TTC549 (cell line): ENCODE measurements at regions not wholly inside any gene's neighbourhood (a gene's known extent, or its start where the extent isn't known, plus 50 kb on each side); places are given as distances from the start of the nearest gene placed in this dataset.
"Not testable (repeated sequence)": the region's sequence is repeated elsewhere in the genome, so short reads cannot be mapped to it uniquely, and the experiment has no call there.

Experiments used
- FAIRE-seq: peaks from 2 replicates; lab custom pipeline; 2012; peaks lifted over from hg19 to GRCh38; lab: Jason Lieb, UNC

DNA sequence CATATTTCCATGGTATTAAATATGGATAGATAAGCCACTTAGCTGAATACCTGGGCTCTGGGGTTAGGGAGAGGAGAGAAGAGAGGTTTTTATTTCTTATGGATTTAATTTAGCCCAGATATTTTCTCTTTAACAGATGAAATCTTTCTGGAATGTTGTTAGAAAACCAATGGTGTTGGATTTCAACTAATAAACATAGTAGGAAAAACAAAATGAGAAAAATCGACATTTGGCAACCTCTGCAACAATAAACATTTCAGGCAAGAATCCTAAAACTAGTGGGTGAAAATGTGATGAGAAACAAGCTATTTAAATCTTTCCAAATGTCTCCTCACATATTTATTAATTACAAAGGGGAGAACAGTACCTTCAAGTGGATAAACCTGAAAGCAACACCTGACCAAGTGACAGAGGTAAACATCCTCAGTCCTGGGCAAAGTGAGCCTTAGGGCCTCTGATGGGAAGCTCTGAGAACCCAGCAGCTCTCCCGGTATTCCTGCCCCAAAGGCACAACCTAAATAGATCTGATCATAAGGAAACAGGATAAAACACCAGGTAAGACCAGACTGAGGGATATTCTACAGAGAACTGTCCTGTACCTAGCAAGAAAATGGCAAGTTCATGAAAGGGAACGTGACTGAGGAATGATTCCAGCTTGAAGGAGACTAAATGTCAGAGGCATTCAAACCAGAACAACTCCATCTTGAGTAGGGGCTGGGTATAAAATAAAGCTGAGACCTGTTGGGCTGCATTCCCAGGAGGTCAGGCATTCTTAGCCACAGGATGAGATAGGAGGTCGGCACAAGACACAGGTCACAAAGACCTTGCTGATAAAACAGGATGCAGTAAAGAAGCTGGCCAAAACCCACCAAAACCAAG is 163.7 kb downstream of the ESM1 start:
- FAIRE-seq = no peak

DNA sequence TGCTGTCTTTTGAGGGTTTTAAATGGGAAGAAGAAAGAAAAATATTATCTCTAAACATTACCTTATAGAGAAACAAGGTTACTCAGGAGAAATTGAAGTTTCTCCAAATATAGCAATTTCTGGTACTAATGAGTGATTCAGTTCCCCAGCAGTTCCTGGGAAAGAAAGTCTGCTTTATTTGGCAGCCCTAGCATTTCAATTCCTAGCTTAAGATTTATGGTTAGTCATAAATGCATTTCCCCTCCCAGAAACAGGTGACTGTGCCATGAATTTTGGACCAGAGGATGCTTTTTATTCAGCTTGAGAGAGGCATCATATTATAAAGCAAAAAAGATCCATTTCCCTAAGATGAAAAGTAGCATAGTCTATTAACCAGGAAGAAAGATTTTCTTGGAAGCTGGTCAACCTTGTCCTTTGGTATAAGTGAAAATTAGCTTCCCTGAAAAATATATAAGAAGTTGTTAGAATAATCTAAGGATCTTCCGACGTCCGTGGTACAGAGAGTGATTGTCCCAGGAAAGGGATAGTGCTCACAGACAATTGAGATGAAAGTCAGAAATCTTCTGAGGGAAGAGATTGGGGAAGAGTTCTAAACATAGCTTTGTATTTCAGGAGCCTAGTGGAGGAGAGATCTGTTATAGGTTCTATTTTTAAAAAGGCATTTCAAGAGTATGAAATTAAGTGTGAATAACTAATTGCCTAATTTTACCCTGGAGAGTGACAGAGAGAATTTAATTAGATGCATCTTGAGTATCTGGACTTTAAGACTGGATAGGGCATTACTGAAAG is 164.9 kb downstream of the ESM1 start:
- no peak for FAIRE-seq

DNA sequence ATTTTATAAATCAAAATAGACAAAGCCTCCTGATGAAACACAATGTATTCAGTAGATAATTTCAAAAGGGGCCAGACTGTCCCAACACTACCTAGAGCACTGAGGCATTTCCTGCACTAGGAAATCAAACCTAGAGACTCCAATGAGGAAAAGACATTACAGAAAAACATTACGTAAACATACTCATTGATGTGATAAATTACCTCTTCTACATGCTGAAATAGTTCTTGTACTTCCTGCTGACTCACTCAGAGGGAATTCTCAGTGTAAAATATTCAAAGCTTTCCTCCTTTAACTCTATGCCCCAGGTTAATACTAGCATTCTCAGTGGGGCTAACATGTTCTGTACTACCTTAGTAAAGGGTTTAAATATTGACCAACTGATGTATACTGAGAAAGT is 178.0 kb downstream of the ESM1 start:
- no peak for FAIRE-seq

DNA sequence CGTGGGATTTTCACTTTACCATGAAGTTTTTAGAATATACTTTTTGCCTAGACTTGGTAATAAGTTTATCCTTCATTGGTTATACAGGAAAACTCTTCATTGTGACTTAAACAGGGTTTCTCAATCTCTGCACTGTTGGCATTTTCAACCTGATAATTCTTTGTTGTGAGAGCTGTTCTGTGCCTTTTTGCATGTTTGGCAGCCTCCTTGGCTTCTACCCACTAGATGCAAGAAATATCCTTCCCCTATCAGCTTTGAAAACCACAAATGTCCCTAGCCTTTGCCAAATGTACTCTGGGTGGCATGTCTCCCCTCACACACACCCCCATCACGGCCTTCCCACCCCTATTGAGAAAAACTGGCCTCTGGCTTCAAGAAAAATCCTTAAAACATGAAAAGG is 180.9 kb downstream of the ESM1 start:
- FAIRE-seq = no peak

DNA sequence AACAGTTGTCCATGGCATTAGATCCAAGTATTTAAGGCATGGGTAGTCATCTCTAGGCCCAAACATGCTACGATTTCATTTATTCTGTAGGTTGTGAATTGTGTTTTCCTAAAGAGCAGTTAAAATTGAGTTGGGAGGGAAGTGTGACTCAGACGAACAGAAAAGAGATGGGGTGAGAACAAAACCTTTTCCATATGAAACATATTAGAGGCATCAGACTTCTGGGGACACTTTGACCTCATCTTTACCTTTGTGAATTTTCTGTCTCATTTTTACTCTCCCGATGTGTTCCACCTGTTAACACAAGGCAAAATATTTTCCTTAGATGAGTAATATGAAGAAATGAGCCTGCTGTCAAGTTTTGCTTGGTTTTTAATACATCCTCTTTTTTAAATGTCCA is 181.3 kb downstream of the ESM1 start:
- no peak for FAIRE-seq

DNA sequence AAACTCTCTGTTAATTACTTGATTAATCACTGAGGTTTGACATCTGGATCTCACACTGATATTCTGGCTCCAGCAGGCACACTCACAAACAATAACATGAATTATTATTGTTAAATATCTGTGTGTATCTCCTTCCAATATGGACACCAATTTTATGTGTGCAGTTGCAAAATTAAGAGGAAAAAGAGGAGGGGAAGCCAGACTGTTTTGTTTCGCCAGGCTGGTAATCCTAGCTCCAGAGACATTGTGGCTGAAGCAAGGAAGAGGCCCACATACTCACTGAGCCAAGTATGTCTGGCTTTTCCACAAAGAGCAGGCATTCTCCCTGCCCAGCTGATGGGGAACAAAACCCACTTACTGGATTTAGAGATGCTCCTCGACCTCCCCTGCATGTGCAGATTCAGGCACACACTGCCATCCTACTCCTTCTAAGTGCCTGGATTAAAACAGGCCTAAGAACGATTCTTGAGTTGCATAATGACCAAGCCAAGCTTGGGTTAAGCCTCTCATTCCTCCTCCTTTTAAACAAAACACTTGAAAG is 181.9 kb downstream of the ESM1 start:
- FAIRE-seq = no peak

DNA sequence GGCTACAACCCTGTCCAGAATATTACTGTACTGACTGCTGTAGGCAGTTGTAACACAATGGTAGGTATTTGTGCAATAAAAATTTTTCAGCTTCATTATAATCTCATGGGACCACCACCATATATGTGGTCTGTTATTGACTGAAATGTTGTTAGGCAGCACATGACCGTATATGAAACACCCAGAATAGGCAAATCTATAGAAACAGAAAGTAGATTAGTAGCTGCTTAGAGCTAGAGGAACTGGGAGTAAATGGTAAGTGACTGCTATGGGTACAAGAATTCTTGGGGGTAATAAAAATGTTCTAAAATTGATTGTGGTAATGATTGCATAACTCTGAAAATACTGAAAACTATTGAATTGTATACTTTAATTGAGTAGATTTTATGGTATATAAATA is 185.7 kb downstream of the ESM1 start:
- no peak for FAIRE-seq

DNA sequence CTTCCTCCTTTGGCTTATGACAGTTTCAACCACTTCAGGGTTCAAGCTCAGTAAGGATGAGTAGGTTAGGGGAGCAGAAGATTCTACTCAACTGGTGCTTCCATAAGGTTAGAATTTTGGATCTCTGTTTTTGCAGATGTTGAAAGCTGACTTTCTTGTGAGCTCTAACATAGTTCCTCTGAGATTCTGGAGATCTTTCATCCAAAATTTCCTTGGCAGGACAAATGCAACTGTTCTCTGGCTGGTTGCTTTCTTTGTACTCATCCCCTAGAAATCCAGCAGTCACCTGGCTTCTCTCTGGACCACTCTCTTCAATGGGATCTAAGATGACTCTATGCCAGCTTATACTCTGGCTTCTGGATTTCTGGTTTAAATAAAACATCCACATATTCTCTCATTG is 189.6 kb downstream of the ESM1 start:
- FAIRE-seq = no peak

DNA sequence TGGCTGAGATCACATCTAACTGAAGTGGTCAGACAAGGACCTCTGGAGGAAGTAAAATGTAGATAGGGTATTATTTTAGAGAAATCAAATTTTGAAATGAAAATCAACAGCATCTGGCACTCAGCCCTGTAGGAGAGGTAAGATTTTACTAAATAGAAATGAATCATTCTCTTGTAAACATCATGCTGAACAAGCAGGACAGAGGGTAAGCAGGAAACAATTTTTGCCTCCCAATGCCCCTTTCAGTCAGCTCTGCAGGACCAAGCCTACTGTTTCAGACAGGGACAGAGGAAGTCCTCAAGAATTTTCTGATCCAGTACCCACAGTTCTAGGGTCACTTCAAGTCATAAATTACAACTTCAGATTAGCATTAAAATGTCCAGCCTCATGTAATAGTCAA is 190.1 kb downstream of the ESM1 start:
- no peak for FAIRE-seq

DNA sequence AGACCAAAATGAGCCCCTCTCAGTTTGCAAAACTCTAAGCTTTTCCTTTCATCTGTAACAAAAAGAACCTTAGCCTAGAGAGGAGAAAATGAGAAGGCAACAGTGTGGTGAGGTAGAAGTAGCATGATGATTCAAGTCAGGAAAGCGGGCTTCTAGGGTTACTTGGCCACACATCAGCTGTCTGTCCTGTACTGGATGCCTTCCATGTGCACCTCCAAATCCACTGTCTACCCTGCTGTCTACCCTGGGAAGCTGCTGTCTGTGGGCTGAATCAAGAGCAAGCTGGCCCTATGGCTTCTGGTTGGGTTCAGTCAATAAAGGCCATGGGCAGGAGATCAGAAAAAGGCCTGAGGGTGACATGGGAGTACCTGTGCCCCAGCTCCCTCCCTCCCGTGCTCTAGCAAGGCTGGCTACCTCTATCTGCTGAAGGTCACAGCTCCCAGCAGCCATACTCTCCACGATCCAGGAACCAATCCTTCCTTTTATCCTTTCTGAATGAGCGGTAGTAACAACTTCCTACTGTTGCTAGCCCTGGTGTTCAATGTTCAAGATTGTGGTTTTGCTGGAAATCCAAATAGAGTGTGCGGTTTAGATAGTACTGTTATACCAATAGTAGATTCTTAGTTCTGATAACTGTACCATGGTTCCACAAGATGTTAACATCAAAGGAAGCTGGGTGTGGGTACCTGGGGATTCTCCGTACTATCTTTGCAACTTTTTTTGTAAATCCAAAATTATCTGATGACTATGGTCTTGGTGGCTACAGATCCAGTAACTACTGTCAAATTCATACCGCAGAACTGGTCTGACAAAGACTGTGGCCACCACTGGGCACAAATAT is 191.0 kb downstream of the ESM1 start:
- FAIRE-seq = no peak

DNA sequence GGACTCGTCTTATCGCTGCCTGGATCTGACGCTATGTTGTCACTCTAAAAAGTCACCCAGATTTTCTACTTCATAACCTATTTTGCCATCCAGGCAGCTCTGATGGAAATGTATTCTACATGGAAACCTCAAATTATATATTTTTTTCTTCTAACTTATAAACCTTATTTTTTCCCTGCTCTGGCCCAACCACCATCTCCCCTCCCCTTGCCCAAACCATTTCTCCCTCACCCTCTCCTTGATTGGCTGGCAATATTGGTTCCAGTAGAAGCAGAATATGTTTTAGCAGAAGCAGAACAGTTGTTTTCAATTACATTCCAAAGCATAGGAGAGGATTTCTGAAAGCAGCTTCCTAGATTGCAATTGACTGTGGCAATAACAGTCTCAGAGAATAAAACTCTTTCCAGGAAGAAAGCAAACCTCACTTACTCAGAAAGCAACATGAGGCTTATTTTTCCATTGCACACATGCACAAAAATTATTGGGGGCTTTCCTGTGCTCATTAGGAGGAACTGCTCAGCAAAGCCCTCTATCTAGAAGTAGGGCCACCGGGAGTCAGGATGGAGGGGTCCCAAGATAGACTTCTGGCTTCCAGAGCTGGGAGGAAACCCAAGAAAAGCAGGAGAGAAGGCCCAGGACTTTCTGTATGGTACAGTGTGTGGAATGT is 191.8 kb downstream of the ESM1 start:
- FAIRE-seq = no peak

DNA sequence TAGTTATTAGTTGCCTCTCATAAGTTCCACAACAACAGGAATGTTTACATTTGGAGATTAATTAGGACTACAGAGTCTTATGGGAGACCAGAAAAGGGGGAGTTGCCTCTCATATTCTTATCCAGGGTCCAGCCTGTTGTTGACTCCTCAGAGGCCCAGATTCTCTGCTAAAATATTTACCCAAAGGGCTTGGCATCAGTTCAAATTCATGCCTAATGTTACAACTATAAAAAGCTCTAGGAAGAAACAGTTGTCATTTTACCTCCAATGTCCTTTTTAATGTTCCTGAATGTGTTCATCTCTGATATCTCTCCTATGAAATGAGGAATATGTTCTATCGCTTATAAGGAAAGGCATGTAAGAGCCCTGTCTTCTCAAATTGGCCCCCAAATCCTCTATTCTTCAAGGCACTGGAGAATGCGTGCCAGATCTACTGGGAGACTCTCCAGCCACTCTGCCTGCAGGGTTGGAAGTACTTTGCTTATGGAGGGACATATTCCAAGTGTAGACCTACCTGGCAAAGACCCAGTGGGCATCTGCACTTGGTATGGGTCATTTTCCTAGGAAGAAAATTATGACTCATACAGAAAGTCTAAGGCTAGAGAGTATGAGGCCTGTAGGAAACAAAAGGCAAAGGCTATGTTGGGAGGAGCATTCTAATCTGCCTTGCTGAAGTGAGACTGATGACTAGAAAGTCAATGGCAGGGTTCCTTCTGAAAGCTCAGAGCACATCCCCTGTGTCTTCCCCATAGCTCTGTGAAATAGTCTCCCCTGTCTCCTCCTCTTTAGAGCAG is 192.6 kb downstream of the ESM1 start:
- FAIRE-seq = no peak

DNA sequence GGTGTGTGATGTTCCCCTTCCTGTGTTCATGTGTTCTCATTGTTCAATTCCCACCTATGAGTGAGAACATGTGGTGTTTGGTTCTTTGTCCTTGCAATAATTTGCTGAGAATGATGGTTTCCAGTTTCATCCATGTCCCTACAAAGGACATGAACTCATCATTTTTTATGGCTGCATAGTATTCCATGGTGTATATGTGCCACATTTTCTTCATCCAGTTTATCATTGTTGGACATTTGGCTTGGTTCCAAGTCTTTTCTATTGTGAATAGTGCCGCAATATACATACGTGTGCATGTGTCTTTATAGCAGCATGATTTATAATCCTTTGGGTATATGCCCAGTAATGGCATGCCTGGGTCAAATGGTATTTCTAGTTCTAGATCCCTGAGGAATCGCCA is 197.5 kb downstream of the ESM1 start:
- FAIRE-seq = not testable (repeated sequence)

DNA sequence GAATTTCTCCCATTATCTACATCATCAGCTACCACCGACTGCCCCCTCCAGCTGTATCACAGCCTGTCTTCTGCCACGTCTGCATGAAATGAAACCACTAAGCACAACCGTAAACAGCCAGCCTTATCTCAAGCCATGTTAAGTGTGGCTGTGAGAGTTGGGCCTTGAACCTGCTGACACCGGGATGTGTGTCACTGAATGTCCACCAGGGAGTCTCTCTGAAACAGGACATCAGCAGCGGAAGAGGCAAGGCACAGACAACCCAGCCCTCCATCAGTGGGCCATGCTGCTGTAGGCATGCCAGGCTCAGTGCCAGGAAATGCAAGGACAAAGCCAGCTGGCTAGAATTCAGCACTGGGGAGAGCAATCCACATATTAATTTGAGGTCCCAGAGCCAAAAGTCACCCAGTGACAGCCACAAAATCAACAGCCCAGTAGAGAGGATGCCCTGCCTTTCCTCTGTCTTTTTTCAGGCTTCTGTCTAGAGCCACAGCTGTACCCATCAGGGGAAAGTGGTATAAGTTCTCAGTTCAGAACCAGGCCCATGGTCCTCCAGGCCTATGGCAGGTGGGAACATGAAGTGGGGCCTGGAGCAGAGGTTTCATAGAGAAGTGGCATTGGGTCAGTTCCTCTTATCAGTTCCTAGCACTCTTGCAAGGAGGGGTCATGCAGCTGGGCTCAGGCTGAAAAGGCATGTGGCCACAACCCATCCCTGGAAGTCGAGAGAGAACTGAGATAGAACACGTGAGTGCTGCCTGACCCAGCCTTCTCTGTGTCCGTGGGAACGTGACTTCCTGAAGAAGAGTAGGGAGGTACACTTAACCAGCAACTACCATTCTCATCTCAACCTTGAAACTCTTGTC is 199.4 kb downstream of the ESM1 start:
- FAIRE-seq = no peak

DNA sequence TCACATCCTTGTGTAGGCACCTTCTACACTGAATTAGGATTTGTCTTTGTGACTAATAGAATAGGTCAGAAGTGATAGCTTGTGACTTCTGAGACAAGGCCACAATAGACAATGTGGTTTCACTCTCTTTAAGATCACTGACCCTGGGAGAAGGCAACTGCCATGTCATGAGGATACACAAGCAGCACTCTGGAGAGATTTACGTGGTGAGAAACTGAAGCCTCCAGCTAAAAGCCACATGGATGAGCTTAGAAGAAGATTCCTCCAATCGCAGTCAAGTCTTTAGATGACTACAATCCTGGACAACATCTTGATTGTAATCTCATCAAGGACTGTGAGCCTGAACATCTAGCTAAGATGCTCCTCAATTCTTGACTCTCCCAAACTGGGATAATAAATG is 206.6 kb downstream of the ESM1 start:
- no peak for FAIRE-seq

DNA sequence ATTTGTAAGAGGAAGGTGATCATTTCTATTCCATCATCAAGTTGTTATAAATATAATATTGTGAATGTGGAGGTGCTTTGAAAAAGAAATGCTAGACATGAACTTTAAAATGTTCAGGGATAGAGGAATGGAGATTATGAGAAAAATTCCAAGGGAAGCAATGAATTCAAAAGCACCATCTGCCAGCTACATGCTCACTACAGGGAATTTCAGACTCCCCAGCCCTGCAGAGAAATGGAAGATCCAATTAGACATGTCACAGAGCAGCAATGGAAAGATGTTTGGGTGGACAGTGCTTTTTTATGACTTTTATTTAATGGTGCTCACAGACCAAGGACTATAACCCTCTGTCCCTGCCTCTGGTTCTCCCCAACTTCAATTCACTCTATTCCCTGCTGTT is 209.7 kb downstream of the ESM1 start:
- no peak for FAIRE-seq

DNA sequence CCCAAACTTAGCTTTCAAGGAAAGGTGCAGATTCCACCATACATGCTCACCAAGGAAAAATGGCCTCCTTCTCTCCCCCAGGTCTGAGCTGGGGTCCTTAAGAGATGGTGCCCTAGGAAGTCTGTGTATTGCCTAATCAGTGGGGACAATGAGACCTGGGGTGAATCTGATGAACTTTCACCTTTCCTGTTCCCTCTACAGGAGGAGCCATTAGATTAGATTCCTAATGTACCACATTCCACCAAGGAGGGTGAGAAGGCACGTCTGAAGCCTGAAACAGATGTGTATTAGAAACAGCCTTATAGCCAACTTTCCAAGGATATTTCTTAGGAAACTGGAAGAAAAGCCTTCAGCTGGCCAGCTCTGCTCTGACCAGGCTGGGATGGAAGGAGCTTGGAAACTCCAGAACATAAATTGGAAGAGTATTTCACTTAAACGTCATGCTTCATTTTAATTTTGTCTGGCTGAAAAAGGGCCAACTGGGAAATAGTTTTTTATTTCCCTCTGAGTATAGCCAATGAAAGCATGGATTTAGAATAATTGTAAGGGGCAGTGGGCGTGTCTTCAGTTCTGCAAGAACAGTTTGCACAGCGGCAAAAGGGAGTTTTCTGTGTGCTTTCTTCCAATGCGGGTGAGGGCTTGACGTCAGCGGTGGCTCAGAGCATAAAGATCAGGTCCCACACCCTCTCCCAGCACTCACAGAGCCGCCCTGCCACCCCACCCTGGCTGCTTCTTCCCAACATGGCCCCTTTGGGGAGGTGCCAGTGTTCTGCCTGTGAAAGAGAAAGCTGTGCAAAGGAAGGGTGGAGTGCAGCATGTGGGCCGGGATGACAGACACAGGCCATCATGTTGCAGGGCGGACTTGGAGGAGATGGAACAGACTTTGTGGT is 210.9 kb downstream of the ESM1 start:
- no peak for FAIRE-seq

DNA sequence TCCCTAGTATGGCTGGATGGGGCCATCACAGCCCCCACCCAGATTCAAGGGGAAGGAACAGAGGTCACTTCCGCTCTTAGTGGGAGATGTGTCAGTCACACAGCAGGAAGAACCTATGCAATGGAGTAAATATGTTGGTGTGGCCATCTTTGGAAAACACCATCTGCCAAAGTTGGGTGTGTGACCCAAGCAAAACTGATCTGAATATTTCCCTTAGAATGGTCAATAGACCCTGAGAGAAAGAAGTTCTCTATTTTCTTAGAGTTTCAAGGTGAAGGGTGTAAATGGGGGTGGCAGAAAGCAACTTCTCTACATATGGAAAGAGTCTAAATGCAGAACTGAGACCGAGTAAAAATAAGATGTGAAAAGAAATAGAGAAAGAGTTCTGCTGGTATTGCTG is 212.7 kb downstream of the ESM1 start:
- no peak for FAIRE-seq

DNA sequence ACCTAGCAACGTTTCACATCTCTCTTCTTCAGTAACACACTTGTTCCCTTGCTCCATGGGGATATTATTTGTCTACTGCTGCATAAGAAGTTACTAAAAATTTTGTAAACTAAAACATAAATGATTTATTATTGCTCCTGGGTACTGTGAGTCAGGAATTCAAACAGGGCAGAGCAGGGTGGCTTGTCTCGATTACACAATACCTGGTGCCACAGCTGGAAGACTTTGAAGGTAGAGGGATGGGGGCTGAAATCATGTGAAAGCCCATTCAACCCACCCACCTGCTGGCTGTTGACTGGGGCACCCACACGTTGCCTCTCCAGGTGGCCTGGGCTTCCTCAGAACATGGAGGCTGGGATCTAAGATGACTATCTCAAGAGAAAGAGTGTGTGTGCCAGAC is 213.2 kb downstream of the ESM1 start:
- FAIRE-seq = no peak
